ENCODE measurements at regions not wholly inside any gene's neighbourhood (a gene's known extent, or its start where the extent isn't known, plus 50 kb on each side); places are given as distances from the start of the nearest gene placed in this dataset.

DNA sequence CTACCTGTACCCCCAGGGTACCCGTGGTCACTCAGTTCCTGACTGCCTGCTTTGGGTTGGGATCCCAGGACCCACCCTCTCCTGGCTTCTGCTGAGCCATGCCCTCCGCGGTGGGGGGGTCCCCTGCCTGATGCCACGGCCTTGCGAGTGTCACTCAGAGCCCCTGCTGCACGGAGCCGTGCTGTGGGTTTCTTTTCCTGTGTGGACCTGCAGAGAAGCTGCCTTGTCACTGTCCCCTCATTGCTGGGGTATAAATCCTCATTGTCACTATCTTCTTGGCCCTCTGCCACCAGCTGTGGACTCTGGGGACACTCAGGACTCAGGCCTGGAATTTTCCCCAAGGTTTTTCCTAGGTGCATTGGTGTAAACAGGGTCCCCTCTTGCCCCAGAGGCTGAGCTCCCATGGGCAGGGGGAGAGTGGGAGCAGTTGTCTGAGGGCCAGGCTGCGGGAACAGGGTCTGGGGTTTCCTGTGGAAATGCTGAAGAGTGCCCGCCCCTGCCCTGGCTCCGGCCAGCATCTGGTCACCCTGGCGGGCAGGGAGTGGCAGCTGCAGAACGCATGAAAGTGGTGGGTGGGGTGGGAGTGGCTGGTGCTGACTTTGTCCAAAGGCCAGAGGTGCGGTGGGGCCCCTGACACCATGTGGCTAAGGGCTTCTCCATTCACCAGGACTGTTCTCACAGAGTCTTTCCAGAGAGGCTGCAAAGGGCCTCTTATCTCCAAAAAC lies 191.7 kb downstream of the GOLGA6L6 start:
- Histone ChIP-seq H3K27ac (ENCODE audit: low read depth, low read length, poor library complexity, severe bottlenecking) (no peak overlapping the region), H3K9me3 (ENCODE audit: low read length) (no peaks in the 10 kb centered on the region), H4K20me1 (ENCODE audit: insufficient read depth, low read length) (no peaks in the 10 kb centered on the region), H3K4me3 (ENCODE audit: low read depth, low read length, poor library complexity, severe bottlenecking) (no peak overlapping the region), H3F3A (ENCODE audit: insufficient read depth, low read length) (no peaks in the 10 kb centered on the region), H3K79me2 (ENCODE audit: insufficient read depth, low read length) (no peaks in the 10 kb centered on the region), H3K4me2 (ENCODE audit: low read length) (no peak overlapping the region), H3K27me3 (ENCODE audit: insufficient read depth, low read length) (no peaks in the 10 kb centered on the region), H3K9me2 (ENCODE audit: low read depth, low read length) (no peaks in the 10 kb centered on the region), H2AFZ (ENCODE audit: low read length) (no peak overlapping the region), H3K9ac (ENCODE audit: low read length) (no peak overlapping the region), H3K36me3 (ENCODE audit: insufficient read depth, low read length) (no peaks in the 10 kb centered on the region), H3K4me1 (ENCODE audit: insufficient read depth, low read length, severe bottlenecking) (no peaks in the 10 kb centered on the region)
- no peak for TF ChIP-seq EZH2 (IDR thresholded peaks at IDR 0.05; ENCODE audit: borderline replicate concordance, low read length)
- TF ChIP-seq, protein P1, sequence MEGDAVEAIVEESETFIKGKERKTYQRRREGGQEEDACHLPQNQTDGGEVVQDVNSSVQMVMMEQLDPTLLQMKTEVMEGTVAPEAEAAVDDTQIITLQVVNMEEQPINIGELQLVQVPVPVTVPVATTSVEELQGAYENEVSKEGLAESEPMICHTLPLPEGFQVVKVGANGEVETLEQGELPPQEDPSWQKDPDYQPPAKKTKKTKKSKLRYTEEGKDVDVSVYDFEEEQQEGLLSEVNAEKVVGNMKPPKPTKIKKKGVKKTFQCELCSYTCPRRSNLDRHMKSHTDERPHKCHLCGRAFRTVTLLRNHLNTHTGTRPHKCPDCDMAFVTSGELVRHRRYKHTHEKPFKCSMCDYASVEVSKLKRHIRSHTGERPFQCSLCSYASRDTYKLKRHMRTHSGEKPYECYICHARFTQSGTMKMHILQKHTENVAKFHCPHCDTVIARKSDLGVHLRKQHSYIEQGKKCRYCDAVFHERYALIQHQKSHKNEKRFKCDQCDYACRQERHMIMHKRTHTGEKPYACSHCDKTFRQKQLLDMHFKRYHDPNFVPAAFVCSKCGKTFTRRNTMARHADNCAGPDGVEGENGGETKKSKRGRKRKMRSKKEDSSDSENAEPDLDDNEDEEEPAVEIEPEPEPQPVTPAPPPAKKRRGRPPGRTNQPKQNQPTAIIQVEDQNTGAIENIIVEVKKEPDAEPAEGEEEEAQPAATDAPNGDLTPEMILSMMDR (IDR thresholded peaks at IDR 0.05; ENCODE audit: low read length), result no peak

DNA sequence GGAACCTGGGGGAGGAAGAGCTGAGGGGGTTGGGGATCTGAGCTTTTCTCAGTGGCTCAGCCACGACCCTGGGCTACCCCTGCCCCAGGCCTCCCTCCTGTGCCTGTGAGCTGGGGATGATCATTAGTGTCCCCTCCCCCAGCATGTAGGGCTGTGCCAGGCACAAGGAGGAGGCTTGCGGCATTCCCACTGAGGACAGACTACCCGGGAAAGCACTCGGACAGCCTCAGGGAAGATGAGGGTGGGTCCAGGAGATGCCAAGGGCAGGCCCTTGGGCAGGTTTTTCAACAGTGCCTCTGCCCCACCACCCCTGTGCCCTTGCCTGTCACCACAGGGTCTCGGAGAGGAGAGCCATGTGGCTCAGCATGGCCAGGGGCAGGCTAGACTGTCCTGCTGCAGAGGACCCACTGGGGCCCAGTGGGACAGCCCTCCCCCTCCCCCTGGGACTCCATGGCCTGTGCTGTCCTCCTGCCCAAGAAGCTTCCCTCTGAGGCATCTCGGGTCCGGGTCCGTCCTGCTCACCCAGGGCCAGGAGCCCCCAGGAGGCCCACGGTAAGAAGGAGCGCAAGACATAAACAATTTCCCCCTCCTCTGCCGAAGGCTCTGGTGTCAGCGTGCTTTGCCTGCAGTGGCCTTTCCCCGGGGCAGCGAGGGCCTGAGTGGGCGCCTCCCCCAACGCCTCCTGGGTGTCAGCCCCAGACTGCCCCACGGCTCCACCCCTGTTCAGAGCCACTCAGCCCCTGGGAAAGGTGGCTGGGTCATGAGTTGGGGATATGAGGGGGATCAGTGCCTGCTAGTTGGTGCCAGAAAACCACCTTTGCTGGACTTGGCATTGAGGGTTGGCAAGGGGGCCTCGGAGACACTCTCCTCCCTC lies 192.5 kb downstream of the GOLGA6L6 start:
- no peaks in the 10 kb centered on the region for H3K9me2 ChIP-seq (ENCODE audit: low read depth, low read length)
- H3K4me2 ChIP-seq (ENCODE audit: low read length), result no peak overlapping the region
- H3K27ac ChIP-seq (ENCODE audit: low read depth, low read length, poor library complexity, severe bottlenecking), result no peak overlapping the region
- H3K27me3 ChIP-seq (ENCODE audit: insufficient read depth, low read length), result no peaks in the 10 kb centered on the region
- H3K9ac ChIP-seq (ENCODE audit: low read length), result no peak overlapping the region
- no peaks in the 10 kb centered on the region for H3K36me3 ChIP-seq (ENCODE audit: insufficient read depth, low read length)
- H3K4me3 ChIP-seq (ENCODE audit: low read depth, low read length, poor library complexity, severe bottlenecking), result no peak overlapping the region
- no peaks in the 10 kb centered on the region for H4K20me1 ChIP-seq (ENCODE audit: insufficient read depth, low read length)
- H3K9me3 ChIP-seq (ENCODE audit: low read length), result no peaks in the 10 kb centered on the region
- no peaks in the 10 kb centered on the region for H3F3A ChIP-seq (ENCODE audit: insufficient read depth, low read length)
- no peaks in the 10 kb centered on the region for H3K79me2 ChIP-seq (ENCODE audit: insufficient read depth, low read length)
- H2AFZ ChIP-seq (ENCODE audit: low read length), result no peak overlapping the region
- TF ChIP-seq EZH2 (IDR thresholded peaks at IDR 0.05; ENCODE audit: borderline replicate concordance, low read length), result no peak
- TF ChIP-seq, protein P1 (IDR thresholded peaks at IDR 0.05; ENCODE audit: low read length), result no peak
- no peaks in the 10 kb centered on the region for H3K4me1 ChIP-seq (ENCODE audit: insufficient read depth, low read length, severe bottlenecking)

DNA sequence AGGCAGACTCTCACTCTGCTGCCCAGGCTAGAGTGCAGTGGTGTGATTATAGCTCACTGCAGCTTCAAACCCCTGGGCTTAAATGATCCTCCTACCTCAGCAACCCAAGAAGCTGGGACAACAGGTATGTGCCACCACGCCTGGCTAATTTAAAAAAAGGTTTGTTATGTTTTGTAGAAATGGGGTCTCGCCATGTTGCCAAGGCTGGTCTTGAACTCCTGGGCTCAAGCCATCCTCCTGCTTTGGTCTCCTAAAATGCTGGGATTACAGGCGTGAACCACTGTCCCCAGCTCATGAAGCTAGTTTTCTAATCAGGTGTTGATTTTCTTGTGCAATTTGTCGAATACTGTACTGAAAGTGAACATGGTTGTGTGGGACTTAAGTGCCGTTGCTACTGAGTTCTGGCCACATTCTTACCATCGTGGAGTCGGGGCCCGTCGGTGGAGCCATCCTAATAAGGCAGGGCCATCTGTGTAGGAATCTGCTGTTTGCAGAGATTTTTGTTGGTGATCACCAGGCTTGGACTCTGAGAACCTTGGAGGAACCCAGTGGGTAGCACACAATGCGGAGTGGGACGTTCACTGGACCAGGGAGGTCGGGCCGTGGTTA lies 193.2 kb downstream of the GOLGA6L6 start:
- Histone ChIP-seq H4K20me1 (ENCODE audit: insufficient read depth, low read length) (no peaks in the 10 kb centered on the region), H3K79me2 (ENCODE audit: insufficient read depth, low read length) (no peaks in the 10 kb centered on the region), H3K4me2 (ENCODE audit: low read length) (no peak overlapping the region), H2AFZ (ENCODE audit: low read length) (no peak overlapping the region), H3K9ac (ENCODE audit: low read length) (no peak overlapping the region), H3K9me3 (ENCODE audit: low read length) (no peaks in the 10 kb centered on the region), H3K4me1 (ENCODE audit: insufficient read depth, low read length, severe bottlenecking) (no peaks in the 10 kb centered on the region), H3K36me3 (ENCODE audit: insufficient read depth, low read length) (no peaks in the 10 kb centered on the region), H3K27ac (ENCODE audit: low read depth, low read length, poor library complexity, severe bottlenecking) (no peak overlapping the region), H3K4me3 (ENCODE audit: low read depth, low read length, poor library complexity, severe bottlenecking) (no peak overlapping the region), H3F3A (ENCODE audit: insufficient read depth, low read length) (no peaks in the 10 kb centered on the region), H3K9me2 (ENCODE audit: low read depth, low read length) (no peaks in the 10 kb centered on the region), H3K27me3 (ENCODE audit: insufficient read depth, low read length) (no peaks in the 10 kb centered on the region)
- TF ChIP-seq EZH2 (IDR thresholded peaks at IDR 0.05; ENCODE audit: borderline replicate concordance, low read length), result no peak
- TF ChIP-seq, protein P1 (IDR thresholded peaks at IDR 0.05; ENCODE audit: low read length), result no peak
